Nephron progenitor cell (in vitro differentiated cells): ENCODE measurements at regions not wholly inside any gene's neighbourhood (a gene's known extent, or its start where the extent isn't known, plus 50 kb on each side); places are given as distances from the start of the nearest gene placed in this dataset.

ENCODE experiments used
- DNase-seq: peaks from one replicate; pipeline ENCODE4 v3.0.0; 2021
- H3K27ac Mint-ChIP-seq: 2 replicates; pipeline ENCODE4 v1.8.0; 2021; ENCODE audit warnings: mild to moderate bottlenecking, moderate library complexity, mixed read lengths
- H3K27me3 Mint-ChIP-seq: 2 replicates; pipeline ENCODE4 v1.8.0; 2021; ENCODE audit warnings: mild to moderate bottlenecking, low read depth, mixed read lengths; ENCODE audit not compliant: poor library complexity
- H3K36me3 Mint-ChIP-seq: 2 replicates; pipeline ENCODE4 v1.8.0; 2021; ENCODE audit warnings: low read depth, mixed read lengths
- H3K4me1 Mint-ChIP-seq: 2 replicates; pipeline ENCODE4 v1.8.0; 2021; ENCODE audit warnings: mixed read lengths
- H3K4me3 Mint-ChIP-seq: 2 replicates; pipeline ENCODE4 v1.8.0; 2021; ENCODE audit warnings: mild to moderate bottlenecking, moderate library complexity, mixed read lengths
- H3K9me3 Mint-ChIP-seq: 2 replicates; pipeline ENCODE4 v1.8.0; 2021; ENCODE audit warnings: mild to moderate bottlenecking, moderate library complexity, mixed read lengths
- TF ChIP-seq, protein P1 (sequence below): fragments of 200-600 bp; sonication (generic); IDR thresholded peaks from 2 replicates; pipeline ENCODE4 v1.5.0; 2021; ENCODE audit warnings: antibody characterized with exemption

DNA sequence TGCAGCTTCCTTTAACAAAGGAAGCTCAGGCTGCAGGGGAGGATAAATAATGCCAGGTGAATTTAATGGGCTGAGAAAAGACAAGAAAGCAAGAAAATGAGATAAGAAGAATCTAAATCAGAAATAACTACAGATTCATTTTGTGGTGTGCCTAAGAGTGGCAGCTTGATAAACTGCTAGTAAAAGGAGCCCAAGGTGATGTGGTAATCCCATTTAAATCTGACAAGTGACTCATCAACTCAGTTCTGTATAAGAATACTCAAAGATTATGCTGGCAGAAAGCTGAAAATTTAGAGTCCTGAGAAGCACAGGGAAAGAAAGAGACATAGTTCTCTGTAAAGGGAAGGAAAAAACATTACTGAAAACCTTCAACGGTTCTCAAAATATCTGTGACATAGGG lies 109.4 kb upstream of the PDE1C start:
- H3K9me3 Mint-ChIP-seq = peaks cover 8% of the 10 kb centered on the region
- H3K27ac Mint-ChIP-seq = peak overlapping the region; percentile 52
- H3K4me3 Mint-ChIP-seq = no peak overlapping the region
- peaks cover 8% of the 10 kb centered on the region for H3K4me1 Mint-ChIP-seq
- TF ChIP-seq, protein P1, sequence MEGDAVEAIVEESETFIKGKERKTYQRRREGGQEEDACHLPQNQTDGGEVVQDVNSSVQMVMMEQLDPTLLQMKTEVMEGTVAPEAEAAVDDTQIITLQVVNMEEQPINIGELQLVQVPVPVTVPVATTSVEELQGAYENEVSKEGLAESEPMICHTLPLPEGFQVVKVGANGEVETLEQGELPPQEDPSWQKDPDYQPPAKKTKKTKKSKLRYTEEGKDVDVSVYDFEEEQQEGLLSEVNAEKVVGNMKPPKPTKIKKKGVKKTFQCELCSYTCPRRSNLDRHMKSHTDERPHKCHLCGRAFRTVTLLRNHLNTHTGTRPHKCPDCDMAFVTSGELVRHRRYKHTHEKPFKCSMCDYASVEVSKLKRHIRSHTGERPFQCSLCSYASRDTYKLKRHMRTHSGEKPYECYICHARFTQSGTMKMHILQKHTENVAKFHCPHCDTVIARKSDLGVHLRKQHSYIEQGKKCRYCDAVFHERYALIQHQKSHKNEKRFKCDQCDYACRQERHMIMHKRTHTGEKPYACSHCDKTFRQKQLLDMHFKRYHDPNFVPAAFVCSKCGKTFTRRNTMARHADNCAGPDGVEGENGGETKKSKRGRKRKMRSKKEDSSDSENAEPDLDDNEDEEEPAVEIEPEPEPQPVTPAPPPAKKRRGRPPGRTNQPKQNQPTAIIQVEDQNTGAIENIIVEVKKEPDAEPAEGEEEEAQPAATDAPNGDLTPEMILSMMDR = no peak
- peaks cover 6% of the 10 kb centered on the region for H3K27me3 Mint-ChIP-seq
- no peak for DNase-seq
- no peaks in the 10 kb centered on the region for H3K36me3 Mint-ChIP-seq

GRCh38 chr7:32178677-32179366 lies 108.6 kb upstream of the PDE1C start:
- no peaks in the 10 kb centered on the region for H3K36me3 Mint-ChIP-seq
- H3K9me3 Mint-ChIP-seq = peaks cover 8% of the 10 kb centered on the region
- H3K4me3 Mint-ChIP-seq = no peak overlapping the region
- H3K27me3 Mint-ChIP-seq = peaks cover 9% of the 10 kb centered on the region
- peaks cover 13% of the 10 kb centered on the region for H3K4me1 Mint-ChIP-seq
- TF ChIP-seq, protein P1 = no peak
- DNase-seq = no peak
- no peak overlapping the region for H3K27ac Mint-ChIP-seq

DNA sequence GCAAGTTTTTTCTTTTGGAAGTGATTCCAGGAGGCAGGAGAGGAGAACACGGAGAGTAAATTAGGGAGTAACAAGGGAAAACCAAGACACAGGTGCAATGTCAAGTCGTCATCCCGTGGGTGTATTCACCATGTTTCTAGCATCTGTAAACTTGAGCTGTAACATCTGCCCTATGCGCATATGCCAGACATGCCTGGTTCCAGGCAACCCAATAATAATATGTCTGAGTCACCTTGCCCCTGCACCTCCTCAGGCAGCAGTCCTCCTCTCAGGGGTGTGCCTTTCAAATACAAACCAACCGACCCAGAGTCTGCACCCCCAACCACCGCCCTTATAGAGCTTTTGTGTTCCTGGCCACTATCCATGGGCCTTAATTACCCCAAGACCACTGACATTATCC lies 107.0 kb upstream of the PDE1C start:
- H3K36me3 Mint-ChIP-seq = no peaks in the 10 kb centered on the region
- H3K4me1 Mint-ChIP-seq = peaks cover 13% of the 10 kb centered on the region
- H3K27ac Mint-ChIP-seq = no peak overlapping the region
- H3K9me3 Mint-ChIP-seq = peaks cover 2% of the 10 kb centered on the region
- TF ChIP-seq, protein P1 = no peak
- H3K27me3 Mint-ChIP-seq = peaks cover 11% of the 10 kb centered on the region
- H3K4me3 Mint-ChIP-seq = no peak overlapping the region
- DNase-seq = no peak

DNA sequence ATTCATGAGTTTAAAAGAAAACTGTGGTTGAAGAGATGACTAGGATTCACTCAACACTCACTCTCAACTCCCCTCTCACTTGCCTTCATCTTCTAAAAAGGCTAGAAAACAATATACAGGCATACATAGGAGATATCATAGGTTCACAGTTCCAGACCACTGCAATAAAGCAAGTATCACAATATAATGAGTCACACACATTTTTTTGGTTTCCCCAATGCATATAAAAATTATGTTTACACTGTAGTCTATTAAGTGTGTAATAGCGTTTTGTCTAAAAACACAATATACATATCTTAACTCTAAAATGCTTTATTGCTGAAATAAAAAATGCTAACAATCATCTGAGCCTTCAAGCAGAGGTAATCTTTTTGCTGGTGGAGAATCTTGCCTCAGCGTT lies 104.9 kb upstream of the PDE1C start:
- H3K27me3 Mint-ChIP-seq = peaks cover 12% of the 10 kb centered on the region
- peaks cover 13% of the 10 kb centered on the region for H3K4me1 Mint-ChIP-seq
- no peak for DNase-seq
- no peak overlapping the region for H3K27ac Mint-ChIP-seq
- H3K9me3 Mint-ChIP-seq = peaks cover 11% of the 10 kb centered on the region
- H3K4me3 Mint-ChIP-seq = no peak overlapping the region
- H3K36me3 Mint-ChIP-seq = no peaks in the 10 kb centered on the region
- TF ChIP-seq, protein P1 = no peak

DNA sequence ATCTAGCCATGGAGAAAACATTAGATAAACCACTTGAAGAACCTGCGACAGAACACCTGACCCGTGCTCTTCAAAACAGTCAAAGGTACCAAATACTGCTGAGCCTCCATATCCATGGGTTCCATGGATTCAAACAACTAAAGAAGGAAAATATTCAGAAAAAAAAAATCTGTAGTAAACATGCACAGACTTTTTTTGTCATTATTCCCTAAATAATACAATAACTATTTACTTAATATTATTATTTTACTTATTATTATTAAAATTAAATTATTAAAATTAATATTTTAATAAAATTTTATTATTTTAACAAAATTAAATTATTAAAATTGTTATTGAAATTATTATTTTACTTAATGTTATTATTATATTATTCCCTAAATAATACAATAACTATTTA lies 101.0 kb upstream of the PDE1C start:
- DNase-seq = no peak
- H3K9me3 Mint-ChIP-seq = peaks cover 11% of the 10 kb centered on the region
- peaks cover 13% of the 10 kb centered on the region for H3K27me3 Mint-ChIP-seq
- H3K4me1 Mint-ChIP-seq = peaks cover 6% of the 10 kb centered on the region
- no peak overlapping the region for H3K27ac Mint-ChIP-seq
- no peaks in the 10 kb centered on the region for H3K36me3 Mint-ChIP-seq
- H3K4me3 Mint-ChIP-seq = no peak overlapping the region
- TF ChIP-seq, protein P1 = no peak

- Mint-ChIP-seq H3K27me3 (peaks cover 15% of the 10 kb centered on the region), H3K36me3 (no peaks in the 10 kb centered on the region), H3K27ac (no peak overlapping the region), H3K4me1 (peaks cover 6% of the 10 kb centered on the region), H3K9me3 (peaks cover 11% of the 10 kb centered on the region), H3K4me3 (no peak overlapping the region)
- TF ChIP-seq, protein P1 = no peak
- DNase-seq = no peak
These were observed 100.6 kb upstream of the PDE1C start for GRCh38 chr7:32170838-32171237.
